GM23248 (cell line): ENCODE measurements at regions not wholly inside any gene's neighbourhood (a gene's known extent, or its start where the extent isn't known, plus 50 kb on each side); places are given as distances from the start of the nearest gene placed in this dataset.

ENCODE experiments used
- EZH2 ChIP-seq: fragments of 200-600 bp; sonication (generic); IDR thresholded peaks from 2 replicates; pipeline ENCODE4 v1.6.1; 2018; ENCODE audit warnings: antibody characterized with exemption, mild to moderate bottlenecking; ENCODE audit not compliant: insufficient read depth, poor library complexity, severe bottlenecking
- EZH2phosphoT487 ChIP-seq: fragments of 200-600 bp; sonication (generic); IDR thresholded peaks from 2 replicates; pipeline ENCODE4 v1.6.1; 2018; ENCODE audit warnings: antibody characterized with exemption, moderate library complexity, mild to moderate bottlenecking, low read depth; ENCODE audit not compliant: insufficient read depth

- TF ChIP-seq EZH2 (no peak), EZH2phosphoT487 (no peak)
These were observed 570.8 kb upstream of the CRIM1 start for GRCh38 chr2:35784777-35785176.
